ENCODE measurements at regions not wholly inside any gene's neighbourhood (a gene's known extent, or its start where the extent isn't known, plus 50 kb on each side); places are given as distances from the start of the nearest gene placed in this dataset.
"Not testable (repeated sequence)": the region's sequence is repeated elsewhere in the genome, so short reads cannot be mapped to it uniquely, and the experiment has no call there.

DNA sequence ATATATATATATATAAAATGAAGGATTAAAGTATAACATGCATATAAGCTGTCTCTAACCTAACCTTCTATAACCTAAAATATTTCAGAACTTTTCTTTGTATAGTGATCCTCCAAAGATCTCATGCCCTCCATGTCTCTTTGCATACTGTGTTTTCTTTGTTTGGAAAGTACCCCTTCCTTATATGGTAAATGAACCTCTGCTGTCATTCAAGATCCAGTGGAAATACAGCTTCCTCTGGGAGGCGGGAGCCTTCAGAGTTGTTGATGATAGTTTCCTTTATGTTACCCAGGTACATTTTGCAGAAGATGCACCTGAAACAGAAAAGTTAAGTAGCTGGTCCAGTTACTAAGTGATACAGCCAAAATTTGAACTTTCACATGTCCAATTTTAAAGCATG lies 233.3 kb upstream of the FOXP2 start:
- TF ChIP-seq, protein P1, sequence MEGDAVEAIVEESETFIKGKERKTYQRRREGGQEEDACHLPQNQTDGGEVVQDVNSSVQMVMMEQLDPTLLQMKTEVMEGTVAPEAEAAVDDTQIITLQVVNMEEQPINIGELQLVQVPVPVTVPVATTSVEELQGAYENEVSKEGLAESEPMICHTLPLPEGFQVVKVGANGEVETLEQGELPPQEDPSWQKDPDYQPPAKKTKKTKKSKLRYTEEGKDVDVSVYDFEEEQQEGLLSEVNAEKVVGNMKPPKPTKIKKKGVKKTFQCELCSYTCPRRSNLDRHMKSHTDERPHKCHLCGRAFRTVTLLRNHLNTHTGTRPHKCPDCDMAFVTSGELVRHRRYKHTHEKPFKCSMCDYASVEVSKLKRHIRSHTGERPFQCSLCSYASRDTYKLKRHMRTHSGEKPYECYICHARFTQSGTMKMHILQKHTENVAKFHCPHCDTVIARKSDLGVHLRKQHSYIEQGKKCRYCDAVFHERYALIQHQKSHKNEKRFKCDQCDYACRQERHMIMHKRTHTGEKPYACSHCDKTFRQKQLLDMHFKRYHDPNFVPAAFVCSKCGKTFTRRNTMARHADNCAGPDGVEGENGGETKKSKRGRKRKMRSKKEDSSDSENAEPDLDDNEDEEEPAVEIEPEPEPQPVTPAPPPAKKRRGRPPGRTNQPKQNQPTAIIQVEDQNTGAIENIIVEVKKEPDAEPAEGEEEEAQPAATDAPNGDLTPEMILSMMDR (conservative IDR thresholded peaks at IDR 0.05): no peak
- no peak overlapping the region for H3K27ac ChIP-seq

DNA sequence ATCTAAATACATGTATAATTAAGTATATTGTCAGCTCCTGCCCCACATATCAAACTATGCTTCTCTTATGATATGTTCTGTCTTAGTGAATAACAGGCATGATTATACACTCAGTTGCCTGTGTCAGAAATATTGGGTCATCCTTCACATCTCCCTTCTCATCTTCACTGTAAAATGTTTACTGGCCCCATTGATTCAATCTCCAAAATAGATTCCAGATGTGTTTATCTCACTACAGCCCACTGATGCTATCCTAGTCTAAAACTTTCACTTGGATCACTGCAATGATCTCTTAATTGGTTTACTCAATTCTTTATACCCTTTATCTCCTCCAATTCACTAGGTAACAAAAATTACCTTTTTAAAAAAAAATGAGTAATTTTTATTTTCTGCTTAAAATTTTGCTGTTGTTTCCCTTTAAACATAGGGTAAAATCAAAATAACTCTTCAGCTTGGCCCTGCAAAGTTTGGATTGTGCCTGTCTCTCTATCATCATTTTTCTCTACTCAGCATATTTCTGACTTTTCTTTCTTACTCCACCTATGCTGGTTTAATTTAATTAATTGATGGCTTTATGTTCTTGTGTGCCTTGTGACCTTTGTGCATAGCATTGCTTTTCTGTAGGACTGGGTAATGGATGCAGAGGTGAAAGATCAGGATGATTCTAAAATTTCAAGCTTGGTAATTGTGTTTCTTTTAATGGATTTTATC lies 233.9 kb upstream of the FOXP2 start:
- H3K27ac ChIP-seq: no peak overlapping the region
- TF ChIP-seq, protein P1 (conservative IDR thresholded peaks at IDR 0.05): no peak

DNA sequence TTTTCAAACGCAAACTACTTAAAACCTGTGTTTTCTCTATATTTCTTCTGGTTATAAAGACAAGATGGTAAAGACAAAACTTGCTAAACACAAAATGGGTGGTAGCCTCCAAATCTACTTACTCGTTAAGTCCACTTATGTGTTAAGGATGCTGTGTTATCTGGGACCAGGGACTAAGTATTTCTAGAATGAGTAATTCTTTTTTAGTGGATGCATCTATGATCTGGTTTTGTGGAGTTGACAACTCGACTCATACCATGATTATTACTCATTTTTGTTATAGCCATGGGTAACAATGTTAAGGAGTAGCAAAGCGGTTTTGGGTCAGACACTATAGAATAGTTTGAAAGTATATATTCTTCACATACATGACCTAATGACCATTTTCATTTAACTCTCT lies 239.5 kb upstream of the FOXP2 start:
- TF ChIP-seq, protein P1 (conservative IDR thresholded peaks at IDR 0.05): no peak
- H3K27ac ChIP-seq: no peak overlapping the region

DNA sequence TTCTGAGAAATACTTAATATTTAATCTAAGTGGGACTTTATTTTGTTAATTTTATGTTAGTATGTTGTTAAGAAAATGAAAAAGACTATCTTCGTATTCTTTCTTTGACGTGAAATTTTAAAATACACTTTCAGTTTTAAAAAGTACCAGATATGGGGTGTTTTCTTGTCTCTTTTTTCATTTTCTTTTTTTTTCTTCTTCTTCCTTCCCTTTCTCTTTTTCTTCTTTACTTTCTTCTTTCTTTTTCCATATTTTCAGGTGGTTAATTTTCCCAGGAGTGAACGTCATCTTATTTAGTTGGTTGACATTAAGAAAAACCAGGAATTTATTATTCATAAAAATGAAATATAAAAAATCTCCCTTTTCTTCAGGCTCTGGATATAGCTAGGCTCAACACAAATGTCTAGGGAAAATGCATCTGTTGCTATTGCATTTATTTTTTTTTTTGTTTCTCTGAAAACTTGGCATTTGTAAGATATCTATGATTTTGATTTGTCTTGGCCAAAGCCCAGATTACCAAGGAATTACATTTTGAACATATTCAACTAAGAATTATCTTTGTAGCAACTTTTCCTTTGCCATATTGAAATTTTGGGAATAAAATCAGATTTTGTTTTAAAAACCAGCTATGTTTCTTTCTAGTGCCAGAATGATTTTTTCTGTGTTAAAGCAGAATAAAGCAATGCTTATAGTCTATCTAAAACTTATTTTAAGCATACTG lies 241.3 kb upstream of the FOXP2 start:
- TF ChIP-seq, protein P1 (conservative IDR thresholded peaks at IDR 0.05): no peak
- no peak overlapping the region for H3K27ac ChIP-seq

DNA sequence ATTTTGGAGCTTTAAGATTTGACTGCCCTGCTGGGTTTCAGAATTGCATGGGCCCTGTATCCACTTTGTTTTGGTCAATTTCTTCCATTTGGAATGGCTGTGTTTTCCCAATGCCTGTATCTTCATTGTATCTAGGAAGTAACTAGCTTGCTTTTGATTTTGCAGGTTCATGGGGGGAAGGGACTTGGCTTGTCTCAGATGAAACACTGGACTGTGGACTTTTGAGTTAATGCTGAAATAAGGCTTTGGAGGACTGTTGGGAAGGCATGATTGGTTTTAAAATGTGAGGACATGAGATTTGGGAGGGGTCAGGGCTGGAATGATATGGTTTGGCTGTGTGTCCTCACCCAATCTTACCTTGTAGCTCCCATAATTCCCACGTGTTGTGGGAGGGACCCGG lies 245.2 kb upstream of the FOXP2 start:
- not testable (repeated sequence) for H3K27ac ChIP-seq

DNA sequence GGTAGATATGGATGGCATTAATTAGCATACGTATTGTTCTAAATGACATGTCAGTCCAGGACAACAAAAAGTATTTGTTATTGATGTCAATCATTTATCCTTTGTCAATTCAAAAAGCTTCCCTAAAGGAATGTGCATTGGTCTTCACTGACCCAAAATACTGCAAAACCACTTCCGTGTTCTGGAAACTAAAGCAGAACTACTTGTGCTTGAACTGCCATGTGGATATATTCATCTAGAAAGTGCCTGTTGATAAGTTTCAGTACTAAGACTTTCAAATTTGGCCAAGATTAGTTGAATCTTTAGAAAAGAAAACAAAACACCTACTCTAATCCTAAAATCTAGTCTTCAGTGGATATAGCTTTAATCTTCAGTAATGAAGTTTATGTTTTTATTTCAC lies 242.1 kb upstream of the PPP1R3A start:
- TF ChIP-seq, protein P1 (conservative IDR thresholded peaks at IDR 0.05): no peak

DNA sequence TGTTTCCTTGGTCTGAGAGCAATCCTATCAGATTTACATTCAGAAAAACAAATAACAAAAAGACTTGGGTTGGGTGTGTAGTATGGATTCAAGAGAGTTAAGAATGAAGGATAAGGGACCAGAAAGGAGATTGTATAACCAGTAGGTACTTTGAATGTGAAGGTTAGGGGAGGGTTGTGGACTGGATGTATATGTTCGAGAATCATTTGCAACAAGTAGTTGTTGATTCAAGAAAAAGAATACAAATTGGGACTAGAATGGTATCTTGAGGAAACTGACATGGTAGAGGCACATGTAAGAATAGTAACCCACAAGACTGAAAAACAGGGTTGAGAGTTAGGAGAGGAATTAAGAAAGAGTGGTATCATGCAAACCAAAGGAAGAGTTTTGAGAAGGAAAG lies 240.0 kb upstream of the PPP1R3A start:
- no peak overlapping the region for H3K27ac ChIP-seq
- TF ChIP-seq, protein P1 (conservative IDR thresholded peaks at IDR 0.05): no peak

More for the DNA sequence above, 242.1 kb upstream of the PPP1R3A start:
- H3K27ac ChIP-seq: no peak overlapping the region

DNA sequence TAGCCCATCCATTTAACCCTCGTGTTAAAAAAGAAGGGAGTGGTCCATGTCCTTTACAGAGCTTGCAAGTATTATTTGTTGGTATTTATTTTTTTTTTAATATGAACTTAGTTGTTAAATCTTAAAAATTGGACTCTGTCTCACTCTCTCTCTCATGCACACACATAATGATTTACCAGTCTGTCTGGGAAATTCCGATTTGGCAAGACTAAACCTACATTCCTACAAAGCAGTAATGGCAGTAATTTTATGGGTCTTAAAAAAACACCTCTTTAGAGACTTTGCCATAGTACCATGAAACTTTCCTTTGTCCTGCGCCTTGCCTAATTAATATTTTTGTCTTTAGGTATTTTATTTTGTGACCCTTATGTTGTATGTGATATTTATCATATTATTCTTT lies 239.5 kb upstream of the PPP1R3A start:
- H3K27ac ChIP-seq: no peak overlapping the region
- TF ChIP-seq, protein P1 (conservative IDR thresholded peaks at IDR 0.05): no peak
